Natural killer cell (primary cell): ENCODE measurements at regions not wholly inside any gene's neighbourhood (a gene's known extent, or its start where the extent isn't known, plus 50 kb on each side); places are given as distances from the start of the nearest gene placed in this dataset.

Experiments used
- ATAC-seq, 3 donors: fragments of 150-1000 bp in 2 of 3; fragments of 200-7000 bp in 1 of 3; cut with Tn5 transposase; 1 replicate in 1 of 3; 2 replicates in 2 of 3; pipeline ENCODE4 v1.10.0; 2021; ENCODE audit warnings: mild to moderate bottlenecking in 2 of 3, moderate library complexity in 2 of 3
- DNase-seq, 2 donors: peaks; one replicate each; pipeline versions ENCODE4 v3.0.0 to v3.0.0-alpha.2; 2013 to 2021; ENCODE audit warnings: mixed read lengths in 1 of 2
- H3K27ac ChIP-seq: one replicate; pipeline ENCODE4 v1.5.1; 2013; ENCODE audit warnings: mild to moderate bottlenecking, low read length
- H3K27me3 ChIP-seq: one replicate; pipeline ENCODE4 v1.6.1; 2013; ENCODE audit warnings: low read length; ENCODE audit not compliant: control insufficient read depth, insufficient read depth
- H3K36me3 ChIP-seq: one replicate; pipeline ENCODE4 v1.6.1; 2013; ENCODE audit warnings: low read length; ENCODE audit not compliant: control insufficient read depth, insufficient read depth
- H3K4me1 ChIP-seq: one replicate; pipeline ENCODE4 v1.6.1; 2013; ENCODE audit warnings: low read length; ENCODE audit not compliant: control insufficient read depth, insufficient read depth
- H3K4me3 ChIP-seq: one replicate; pipeline ENCODE4 v1.5.1; 2013; ENCODE audit warnings: low read length
- H3K9me3 ChIP-seq: one replicate; pipeline ENCODE4 v1.6.1; 2013; ENCODE audit warnings: low read length; ENCODE audit not compliant: control insufficient read depth, insufficient read depth
- H3K27ac Mint-ChIP-seq, 2 donors: one replicate each; pipeline ENCODE4 v1.8.0; 2022; ENCODE audit warnings: mild to moderate bottlenecking in 2 of 2, mixed read lengths in 2 of 2, moderate library complexity in 1 of 2
- H3K27me3 Mint-ChIP-seq, 2 donors: one replicate each; pipeline ENCODE4 v1.8.0; 2022; ENCODE audit warnings: low read depth in 2 of 2, mixed read lengths in 2 of 2
- H3K36me3 Mint-ChIP-seq: one replicate; pipeline ENCODE4 v1.8.0; 2022; ENCODE audit warnings: mixed read lengths
- H3K4me1 Mint-ChIP-seq, 2 donors: one replicate each; pipeline ENCODE4 v1.8.0; 2022; ENCODE audit warnings: mixed read lengths in 2 of 2
- H3K4me3 Mint-ChIP-seq: one replicate; pipeline ENCODE4 v1.8.0; 2022; ENCODE audit warnings: mild to moderate bottlenecking, moderate library complexity, mixed read lengths
- H3K9me3 Mint-ChIP-seq, 2 donors: one replicate each; pipeline ENCODE4 v1.8.0; 2022; ENCODE audit warnings: mixed read lengths in 2 of 2
- WGBS: methylation state at CpG from one replicate; pipeline ENCODE4 v1.1.7; 2013; ENCODE audit warnings: missing lambda C conversion rate; ENCODE audit not compliant: insufficient coverage; 5-methylcytosine and 5-hydroxymethylcytosine counted together
- intact Hi-C: fragments of 100-400 bp; cut with micrococcal nuclease; formaldehyde crosslinking; loops from one replicate; pipeline ENCODE4 v1.14.2; 2022
- TF ChIP-seq, protein P1 (sequence below): fragments of 200-600 bp; IDR thresholded peaks from one replicate; pipeline ENCODE4 v1.8.0; 2022; ENCODE audit warnings: antibody characterized with exemption

DNA sequence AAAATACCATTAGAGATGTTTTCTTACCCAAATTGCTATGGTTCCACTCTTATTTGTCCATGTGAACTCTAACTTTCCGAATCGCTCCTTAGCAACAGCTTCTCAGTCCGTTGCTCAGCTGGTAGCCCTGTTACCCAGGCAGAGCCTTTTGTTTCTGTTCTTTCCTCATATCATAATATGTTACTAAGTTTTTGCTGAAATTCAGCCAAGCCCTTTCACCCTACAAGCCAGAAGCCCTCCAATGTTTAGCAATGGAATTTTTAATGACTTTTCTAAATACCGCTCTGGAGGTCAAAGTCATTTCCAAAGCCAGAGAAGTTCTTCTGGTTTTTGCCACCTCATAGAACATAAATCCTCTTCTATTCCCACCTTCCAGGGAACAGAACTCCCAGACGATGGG, 1029.5 kb downstream of the C4orf33 start:
- intact Hi-C loops = no loop called here
- no peak for ATAC-seq
- Histone ChIP-seq H3K27ac (no peak overlapping the region), H3K4me3 (no peak overlapping the region), H3K4me1 (no peaks in the 10 kb centered on the region), H3K27me3 (no peaks in the 10 kb centered on the region), H3K36me3 (no peaks in the 10 kb centered on the region), H3K9me3 (no peaks in the 10 kb centered on the region)
- TF ChIP-seq, protein P1, sequence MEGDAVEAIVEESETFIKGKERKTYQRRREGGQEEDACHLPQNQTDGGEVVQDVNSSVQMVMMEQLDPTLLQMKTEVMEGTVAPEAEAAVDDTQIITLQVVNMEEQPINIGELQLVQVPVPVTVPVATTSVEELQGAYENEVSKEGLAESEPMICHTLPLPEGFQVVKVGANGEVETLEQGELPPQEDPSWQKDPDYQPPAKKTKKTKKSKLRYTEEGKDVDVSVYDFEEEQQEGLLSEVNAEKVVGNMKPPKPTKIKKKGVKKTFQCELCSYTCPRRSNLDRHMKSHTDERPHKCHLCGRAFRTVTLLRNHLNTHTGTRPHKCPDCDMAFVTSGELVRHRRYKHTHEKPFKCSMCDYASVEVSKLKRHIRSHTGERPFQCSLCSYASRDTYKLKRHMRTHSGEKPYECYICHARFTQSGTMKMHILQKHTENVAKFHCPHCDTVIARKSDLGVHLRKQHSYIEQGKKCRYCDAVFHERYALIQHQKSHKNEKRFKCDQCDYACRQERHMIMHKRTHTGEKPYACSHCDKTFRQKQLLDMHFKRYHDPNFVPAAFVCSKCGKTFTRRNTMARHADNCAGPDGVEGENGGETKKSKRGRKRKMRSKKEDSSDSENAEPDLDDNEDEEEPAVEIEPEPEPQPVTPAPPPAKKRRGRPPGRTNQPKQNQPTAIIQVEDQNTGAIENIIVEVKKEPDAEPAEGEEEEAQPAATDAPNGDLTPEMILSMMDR = no peak
- Mint-ChIP-seq H3K9me3 (peaks cover 11 to 14% of the 10 kb centered on the region in 2 donors), H3K36me3 (no peaks in the 10 kb centered on the region), H3K4me1 (no peaks in the 10 kb centered on the region), H3K27ac (no peak overlapping the region), H3K27me3 (no peaks in the 10 kb centered on the region), H3K4me3 (no peak overlapping the region)
- DNase-seq = no peak
- WGBS = 88% methylated on average over 4 of the region's 5 CpGs

DNA sequence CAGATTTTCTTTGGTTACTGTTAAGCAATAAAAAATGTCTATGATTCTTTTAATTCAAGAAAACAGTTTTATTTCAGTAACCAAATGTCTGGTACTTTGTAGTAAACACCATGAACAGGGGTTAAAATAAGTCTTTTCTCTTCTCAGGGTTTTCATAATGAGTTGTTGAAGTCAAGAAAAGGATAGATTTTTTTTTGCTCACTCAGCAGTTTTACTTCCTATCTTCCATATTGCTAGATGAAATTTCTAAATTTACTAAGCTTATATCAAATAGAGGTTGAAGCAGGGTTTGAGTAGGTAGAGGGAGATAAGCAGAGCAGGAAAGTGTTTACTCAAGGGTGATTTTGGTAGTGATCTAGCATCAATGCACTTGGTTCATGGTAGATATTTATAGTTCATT, 1031.3 kb downstream of the C4orf33 start:
- intact Hi-C loops = no loop called here
- peaks cover 8% of the 10 kb centered on the region for H3K9me3 ChIP-seq
- Mint-ChIP-seq H3K4me3 (no peak overlapping the region), H3K27me3 (no peaks in the 10 kb centered on the region), H3K27ac (no peak overlapping the region), H3K36me3 (no peaks in the 10 kb centered on the region), H3K9me3 (peaks cover 14% of the 10 kb centered on the region in 2 donors), H3K4me1 (no peaks in the 10 kb centered on the region)
- TF ChIP-seq, protein P1 = no peak
- no peaks in the 10 kb centered on the region for H3K27me3 ChIP-seq
- DNase-seq (no peak), ATAC-seq (no peak)
- H3K36me3 ChIP-seq = no peaks in the 10 kb centered on the region
- no peak overlapping the region for H3K4me3 ChIP-seq
- H3K27ac ChIP-seq = no peak overlapping the region
- no peaks in the 10 kb centered on the region for H3K4me1 ChIP-seq

DNA sequence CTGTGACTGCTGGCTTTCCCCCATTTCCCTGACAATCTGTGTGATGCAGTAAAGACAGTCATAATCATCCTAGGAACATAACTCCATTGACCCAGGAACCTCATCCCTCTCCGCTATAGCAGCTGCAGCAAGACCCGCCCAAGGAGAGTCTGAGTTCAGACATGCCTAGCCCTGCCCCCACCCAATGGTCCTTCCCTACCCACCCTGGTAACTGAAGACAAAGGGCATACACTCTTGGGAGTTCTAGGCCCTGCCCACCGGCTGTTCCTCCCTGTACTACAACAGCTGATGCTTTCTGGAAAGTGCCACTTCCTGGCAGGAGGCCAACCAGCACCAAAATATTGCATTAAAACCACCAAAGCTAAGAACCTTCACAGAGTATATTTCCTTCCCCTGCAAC, 1035.6 kb downstream of the C4orf33 start:
- Histone ChIP-seq H3K9me3 (peaks cover 8% of the 10 kb centered on the region), H3K4me1 (no peaks in the 10 kb centered on the region), H3K27ac (no peak overlapping the region), H3K27me3 (no peaks in the 10 kb centered on the region), H3K4me3 (no peak overlapping the region), H3K36me3 (no peaks in the 10 kb centered on the region)
- intact Hi-C loops = no loop called here
- ATAC-seq (no peak), DNase-seq (no peak)
- TF ChIP-seq, protein P1 = no peak
- Mint-ChIP-seq H3K36me3 (peaks cover 12% of the 10 kb centered on the region), H3K4me3 (no peak overlapping the region), H3K4me1 (no peaks in the 10 kb centered on the region), H3K27ac (no peak overlapping the region), H3K27me3 (no peaks in the 10 kb centered on the region), H3K9me3 (peaks cover 23 to 29% of the 10 kb centered on the region in 2 donors)
- 89% methylated on average over 3 of the region's 3 CpGs for WGBS

DNA sequence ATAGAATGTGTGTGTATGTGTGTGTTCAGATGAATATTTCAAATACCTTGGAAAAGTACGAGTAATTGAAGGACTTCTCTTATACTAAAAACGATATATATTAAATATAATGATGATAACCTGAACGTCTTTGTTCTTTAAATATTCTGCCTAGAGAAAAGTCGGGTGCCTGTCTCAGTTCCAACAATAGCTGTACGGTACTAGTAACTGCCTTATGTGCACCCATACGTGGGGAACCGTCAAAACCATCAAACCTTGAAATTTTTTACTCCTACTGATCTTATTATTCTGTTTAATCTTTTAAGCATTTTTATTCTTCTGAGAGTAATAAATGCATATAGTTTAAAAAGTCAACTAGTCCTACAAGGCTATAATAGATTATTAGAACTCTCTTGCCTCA, 1045.7 kb downstream of the C4orf33 start:
- 78% methylated on average over 5 of the region's 7 CpGs for WGBS
- no peaks in the 10 kb centered on the region for H3K27me3 ChIP-seq
- no peaks in the 10 kb centered on the region for H3K36me3 ChIP-seq
- Mint-ChIP-seq H3K27me3 (no peaks in the 10 kb centered on the region), H3K4me3 (no peak overlapping the region), H3K36me3 (no peaks in the 10 kb centered on the region), H3K9me3 (peaks cover 8 to 24% of the 10 kb centered on the region in 2 donors), H3K4me1 (no peaks in the 10 kb centered on the region), H3K27ac (no peak overlapping the region)
- TF ChIP-seq, protein P1 = no peak
- H3K4me1 ChIP-seq = no peaks in the 10 kb centered on the region
- no peak overlapping the region for H3K27ac ChIP-seq
- no peak overlapping the region for H3K4me3 ChIP-seq
- no peak for ATAC-seq
- H3K9me3 ChIP-seq = no peaks in the 10 kb centered on the region
- intact Hi-C loops = no loop called here
- DNase-seq = no peak
